ENCODE measurements at regions not wholly inside any gene's neighbourhood (a gene's known extent, or its start where the extent isn't known, plus 50 kb on each side); places are given as distances from the start of the nearest gene placed in this dataset.
A peak's percentile ranks its signal among the peaks of the same experiment; 100 is the strongest.
"Not testable (repeated sequence)": the region's sequence is repeated elsewhere in the genome, so short reads cannot be mapped to it uniquely, and the experiment has no call there.

- no peaks in the 10 kb centered on the region for H3K27me3 ChIP-seq
- H3K4me1 ChIP-seq = no peaks in the 10 kb centered on the region
- no peak overlapping the region for H3K4me3 ChIP-seq
- ATAC-seq = no peak
- TF ChIP-seq, protein P1, sequence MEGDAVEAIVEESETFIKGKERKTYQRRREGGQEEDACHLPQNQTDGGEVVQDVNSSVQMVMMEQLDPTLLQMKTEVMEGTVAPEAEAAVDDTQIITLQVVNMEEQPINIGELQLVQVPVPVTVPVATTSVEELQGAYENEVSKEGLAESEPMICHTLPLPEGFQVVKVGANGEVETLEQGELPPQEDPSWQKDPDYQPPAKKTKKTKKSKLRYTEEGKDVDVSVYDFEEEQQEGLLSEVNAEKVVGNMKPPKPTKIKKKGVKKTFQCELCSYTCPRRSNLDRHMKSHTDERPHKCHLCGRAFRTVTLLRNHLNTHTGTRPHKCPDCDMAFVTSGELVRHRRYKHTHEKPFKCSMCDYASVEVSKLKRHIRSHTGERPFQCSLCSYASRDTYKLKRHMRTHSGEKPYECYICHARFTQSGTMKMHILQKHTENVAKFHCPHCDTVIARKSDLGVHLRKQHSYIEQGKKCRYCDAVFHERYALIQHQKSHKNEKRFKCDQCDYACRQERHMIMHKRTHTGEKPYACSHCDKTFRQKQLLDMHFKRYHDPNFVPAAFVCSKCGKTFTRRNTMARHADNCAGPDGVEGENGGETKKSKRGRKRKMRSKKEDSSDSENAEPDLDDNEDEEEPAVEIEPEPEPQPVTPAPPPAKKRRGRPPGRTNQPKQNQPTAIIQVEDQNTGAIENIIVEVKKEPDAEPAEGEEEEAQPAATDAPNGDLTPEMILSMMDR (IDR thresholded peaks at IDR 0.05) = no peak
- intact Hi-C loops (cut with DNase I) = no loop called here
- no peak for DNase-seq
- peaks cover 0 to 7% of the 10 kb centered on the region in 2 donors for H3K9me3 ChIP-seq
- no peaks in the 10 kb centered on the region for H3K36me3 ChIP-seq
- no peak overlapping the region for H3K27ac ChIP-seq
Measured at GRCh38 chr2:140076164-140076563, 1296.0 kb upstream of the NXPH2 start.

- H3K4me1 ChIP-seq; intact Hi-C loops (cut with DNase I); H3K9me3 ChIP-seq; H3K27me3 ChIP-seq; H3K27ac ChIP-seq; ATAC-seq; H3K4me3 ChIP-seq; H3K36me3 ChIP-seq: not testable (repeated sequence)
- peak in 1 of 4 donors; percentile 70 for DNase-seq
Measured at GRCh38 chr2:140073763-140074162, 1293.6 kb upstream of the NXPH2 start.

GRCh38 chr2:140067661-140068060 lies 1287.5 kb upstream of the NXPH2 start:
- Histone ChIP-seq H3K4me3 (no peak overlapping the region), H3K9me3 (no peaks in the 10 kb centered on the region), H3K4me1 (no peaks in the 10 kb centered on the region), H3K27me3 (no peaks in the 10 kb centered on the region), H3K36me3 (no peaks in the 10 kb centered on the region), H3K27ac (no peak overlapping the region)
- TF ChIP-seq, protein P1 (IDR thresholded peaks at IDR 0.05) = no peak
- intact Hi-C loops (cut with DNase I) = no loop called here
- ATAC-seq (no peak), DNase-seq (no peak)

DNA sequence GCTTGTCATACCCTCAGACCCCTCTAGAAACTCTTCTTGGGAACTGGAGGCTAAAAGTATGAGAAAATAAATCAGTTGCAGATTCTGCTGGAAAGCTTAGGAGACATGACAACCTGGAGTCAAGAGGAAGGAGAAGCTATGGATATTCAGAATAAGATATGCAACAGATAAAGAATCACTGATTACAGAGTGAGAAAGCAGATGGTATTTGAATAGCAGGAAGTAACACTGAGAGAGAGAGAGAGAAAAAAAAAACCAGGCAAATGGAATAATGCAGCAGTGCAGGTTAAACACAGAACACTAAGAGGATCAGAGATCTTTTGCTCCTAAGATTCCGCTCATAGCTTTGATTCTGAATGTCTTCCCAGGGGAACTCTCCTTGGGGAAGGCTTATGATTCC lies 1284.1 kb upstream of the NXPH2 start:
- intact Hi-C loops (cut with DNase I) = no loop called here
- H3K27ac ChIP-seq = no peak overlapping the region
- H3K9me3 ChIP-seq = no peaks in the 10 kb centered on the region
- no peak for ATAC-seq
- DNase-seq = no peak
- no peaks in the 10 kb centered on the region for H3K4me1 ChIP-seq
- no peaks in the 10 kb centered on the region for H3K36me3 ChIP-seq
- TF ChIP-seq, protein P1 (IDR thresholded peaks at IDR 0.05) = no peak
- H3K27me3 ChIP-seq = no peaks in the 10 kb centered on the region
- H3K4me3 ChIP-seq = no peak overlapping the region

DNA sequence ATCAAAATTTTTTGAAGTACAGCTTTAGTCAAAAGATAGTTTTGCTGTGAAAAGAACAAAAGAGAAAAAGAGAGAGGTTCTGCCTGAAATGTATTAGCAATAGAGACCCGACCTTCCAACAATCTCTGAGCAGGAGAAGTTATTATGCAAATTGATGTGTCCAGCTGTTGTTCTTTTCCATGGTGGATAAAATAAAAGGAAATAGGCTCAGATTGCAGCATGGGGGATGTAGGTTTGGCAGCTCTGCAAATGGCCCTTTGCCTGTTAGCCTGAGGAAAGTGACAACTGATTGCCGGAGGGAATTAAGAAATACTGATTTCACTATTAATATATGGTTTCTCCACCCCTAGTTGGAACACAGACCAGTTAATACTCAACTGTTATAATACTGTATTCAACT lies 1283.2 kb upstream of the NXPH2 start:
- peak in 2 of 4 donors; percentile 76 to 90 for DNase-seq
- Histone ChIP-seq H3K4me3 (no peak overlapping the region), H3K4me1 (no peaks in the 10 kb centered on the region), H3K36me3 (no peaks in the 10 kb centered on the region), H3K9me3 (no peaks in the 10 kb centered on the region), H3K27me3 (no peaks in the 10 kb centered on the region), H3K27ac (no peak overlapping the region)
- TF ChIP-seq, protein P1 (IDR thresholded peaks at IDR 0.05) = no peak
- intact Hi-C loops (cut with DNase I) = no loop called here
- ATAC-seq = no peak

- no peak for ATAC-seq
- TF ChIP-seq, protein P1 (IDR thresholded peaks at IDR 0.05) = no peak
- H3K4me3 ChIP-seq = no peak overlapping the region
- H3K27ac ChIP-seq = no peak overlapping the region
- H3K4me1 ChIP-seq = no peaks in the 10 kb centered on the region
- H3K9me3 ChIP-seq = no peaks in the 10 kb centered on the region
- H3K36me3 ChIP-seq = no peaks in the 10 kb centered on the region
- H3K27me3 ChIP-seq = no peaks in the 10 kb centered on the region
- intact Hi-C loops (cut with DNase I) = no loop called here
- no peak for DNase-seq
Measured at GRCh38 chr2:140061240-140061639, 1281.0 kb upstream of the NXPH2 start.
